ENCODE measurements at regions not wholly inside any gene's neighbourhood (a gene's known extent, or its start where the extent isn't known, plus 50 kb on each side); places are given as distances from the start of the nearest gene placed in this dataset.

DNA sequence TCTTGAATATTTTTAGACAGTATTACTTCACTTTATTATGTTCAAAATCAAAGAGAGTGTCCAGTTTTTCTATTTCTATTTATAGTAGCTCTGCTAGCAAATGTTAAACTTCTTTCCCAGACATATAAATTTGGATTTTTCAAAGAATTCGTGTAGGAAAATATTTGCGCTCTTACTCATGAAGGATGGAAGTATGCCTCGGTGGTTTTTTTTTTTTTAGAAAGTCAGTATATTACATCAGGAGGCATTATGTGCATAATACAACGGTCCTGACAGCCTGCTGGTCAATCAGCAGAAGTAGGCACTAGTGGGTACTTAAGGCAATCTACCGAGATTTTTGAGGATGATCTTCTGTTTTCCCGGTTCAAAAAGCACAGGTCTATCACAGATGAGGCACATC lies 249.3 kb downstream of the TBX18 start:
- TF ChIP-seq, protein P1, sequence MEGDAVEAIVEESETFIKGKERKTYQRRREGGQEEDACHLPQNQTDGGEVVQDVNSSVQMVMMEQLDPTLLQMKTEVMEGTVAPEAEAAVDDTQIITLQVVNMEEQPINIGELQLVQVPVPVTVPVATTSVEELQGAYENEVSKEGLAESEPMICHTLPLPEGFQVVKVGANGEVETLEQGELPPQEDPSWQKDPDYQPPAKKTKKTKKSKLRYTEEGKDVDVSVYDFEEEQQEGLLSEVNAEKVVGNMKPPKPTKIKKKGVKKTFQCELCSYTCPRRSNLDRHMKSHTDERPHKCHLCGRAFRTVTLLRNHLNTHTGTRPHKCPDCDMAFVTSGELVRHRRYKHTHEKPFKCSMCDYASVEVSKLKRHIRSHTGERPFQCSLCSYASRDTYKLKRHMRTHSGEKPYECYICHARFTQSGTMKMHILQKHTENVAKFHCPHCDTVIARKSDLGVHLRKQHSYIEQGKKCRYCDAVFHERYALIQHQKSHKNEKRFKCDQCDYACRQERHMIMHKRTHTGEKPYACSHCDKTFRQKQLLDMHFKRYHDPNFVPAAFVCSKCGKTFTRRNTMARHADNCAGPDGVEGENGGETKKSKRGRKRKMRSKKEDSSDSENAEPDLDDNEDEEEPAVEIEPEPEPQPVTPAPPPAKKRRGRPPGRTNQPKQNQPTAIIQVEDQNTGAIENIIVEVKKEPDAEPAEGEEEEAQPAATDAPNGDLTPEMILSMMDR (IDR thresholded peaks at IDR 0.05), result no peak
- Mint-ChIP-seq H3K27me3 (no peaks in the 10 kb centered on the region), H3K4me1 (no peaks in the 10 kb centered on the region), H3K4me3 (no peak overlapping the region), H3K36me3 (ENCODE audit: low read depth) (no peaks in the 10 kb centered on the region), H3K9me3 (no peaks in the 10 kb centered on the region), H3K27ac (no peak overlapping the region)
- intact Hi-C loops (cut with micrococcal nuclease), result no loop called here
- ATAC-seq (ENCODE audit: low read depth) (no peak), DNase-seq (no peak)
- ChIA-PET POLR2A (no interaction called here), CTCF (no interaction called here)

DNA sequence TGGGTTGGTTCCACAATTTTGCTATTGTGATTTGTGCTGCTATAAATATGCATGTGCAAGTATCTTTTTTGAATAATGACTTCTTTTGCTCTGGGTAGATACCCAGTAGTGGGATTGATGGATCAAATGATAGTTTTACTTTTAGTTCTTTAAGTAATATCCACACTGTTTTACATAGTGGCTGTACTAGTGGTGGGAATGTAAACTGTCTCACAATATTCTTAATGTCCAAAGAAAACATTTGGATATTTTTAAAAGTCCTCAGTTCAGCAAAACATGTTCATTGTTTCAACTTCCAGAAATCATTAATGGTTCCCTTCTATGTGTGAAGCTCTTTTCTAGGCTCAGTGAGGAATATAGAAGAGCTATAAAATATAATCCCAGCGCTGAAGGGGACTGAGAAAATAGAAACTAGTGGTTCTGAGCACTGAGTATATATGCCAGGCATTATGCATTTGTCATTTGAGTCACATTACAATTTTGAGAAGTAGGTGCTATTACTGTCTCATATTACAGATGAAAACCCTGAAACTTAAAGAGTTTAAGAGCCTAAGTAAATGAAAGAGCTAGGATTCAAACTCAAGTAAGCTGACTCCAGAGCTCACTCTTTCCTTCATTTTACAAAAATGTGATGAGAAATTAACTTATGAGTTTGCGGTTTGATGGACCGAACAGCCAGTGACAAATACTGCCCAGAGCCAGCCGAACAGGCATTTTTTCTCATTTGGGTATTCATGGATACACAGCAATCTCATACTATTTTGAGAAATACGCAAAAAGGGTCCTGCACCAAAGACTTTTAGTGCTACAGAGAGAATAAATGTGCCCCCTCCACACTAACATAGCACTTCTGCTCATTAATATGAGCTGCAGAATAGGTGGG lies 250.1 kb downstream of the TBX18 start:
- DNase-seq, result no peak
- ChIA-PET CTCF (no interaction called here), POLR2A (no interaction called here)
- Mint-ChIP-seq H3K4me1 (no peaks in the 10 kb centered on the region), H3K27me3 (no peaks in the 10 kb centered on the region), H3K4me3 (no peak overlapping the region), H3K27ac (no peak overlapping the region), H3K36me3 (ENCODE audit: low read depth) (no peaks in the 10 kb centered on the region), H3K9me3 (no peaks in the 10 kb centered on the region)
- TF ChIP-seq, protein P1 (IDR thresholded peaks at IDR 0.05), result no peak
- intact Hi-C loops (cut with micrococcal nuclease), result no loop called here
- no peak for ATAC-seq (ENCODE audit: low read depth)

DNA sequence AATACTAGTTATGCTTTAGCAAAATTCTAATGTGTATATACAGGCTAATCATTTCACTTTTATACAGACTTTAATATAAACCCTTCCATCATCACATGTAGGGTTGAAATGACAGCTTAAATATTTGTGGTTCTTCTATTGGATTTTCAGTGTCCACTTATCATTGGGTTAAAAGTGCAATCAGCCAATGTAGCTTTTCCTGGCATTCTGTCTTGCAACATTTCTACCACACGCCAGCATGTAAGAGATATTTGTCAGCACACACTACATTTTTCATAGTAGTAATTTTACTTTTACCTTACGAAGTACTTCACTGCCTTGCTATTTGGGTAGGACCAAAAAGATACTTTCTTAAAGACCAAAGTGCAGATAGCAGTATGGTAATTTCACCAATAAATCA lies 252.0 kb downstream of the TBX18 start:
- Mint-ChIP-seq H3K36me3 (ENCODE audit: low read depth) (no peaks in the 10 kb centered on the region), H3K27me3 (no peaks in the 10 kb centered on the region), H3K9me3 (peaks cover 2% of the 10 kb centered on the region), H3K4me3 (no peak overlapping the region), H3K4me1 (no peaks in the 10 kb centered on the region), H3K27ac (no peak overlapping the region)
- intact Hi-C loops (cut with micrococcal nuclease), result no loop called here
- POLR2A ChIA-PET, result no interaction called here
- CTCF ChIA-PET, result no interaction called here
- no peak for DNase-seq
- TF ChIP-seq, protein P1 (IDR thresholded peaks at IDR 0.05), result no peak
- no peak for ATAC-seq (ENCODE audit: low read depth)

DNA sequence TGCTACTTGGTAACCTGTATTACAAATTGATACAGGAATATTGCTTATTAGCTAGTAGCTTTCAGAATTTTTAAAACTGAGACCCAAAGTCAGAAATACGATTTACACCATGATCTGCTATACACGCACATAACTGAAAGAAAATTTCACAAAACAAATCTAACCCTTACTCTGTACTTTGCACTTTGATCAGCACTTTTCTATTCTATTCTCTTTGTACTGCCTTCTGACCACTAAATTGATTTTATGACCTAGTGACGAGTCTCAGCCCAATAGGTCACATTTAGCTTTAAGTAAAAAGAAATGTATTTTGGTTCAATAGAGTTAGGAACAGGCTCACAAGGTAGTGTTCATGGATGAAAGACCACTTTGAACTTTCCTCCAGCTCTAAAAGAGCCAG lies 252.5 kb downstream of the TBX18 start:
- CTCF ChIA-PET, result no interaction called here
- DNase-seq, result no peak

DNA sequence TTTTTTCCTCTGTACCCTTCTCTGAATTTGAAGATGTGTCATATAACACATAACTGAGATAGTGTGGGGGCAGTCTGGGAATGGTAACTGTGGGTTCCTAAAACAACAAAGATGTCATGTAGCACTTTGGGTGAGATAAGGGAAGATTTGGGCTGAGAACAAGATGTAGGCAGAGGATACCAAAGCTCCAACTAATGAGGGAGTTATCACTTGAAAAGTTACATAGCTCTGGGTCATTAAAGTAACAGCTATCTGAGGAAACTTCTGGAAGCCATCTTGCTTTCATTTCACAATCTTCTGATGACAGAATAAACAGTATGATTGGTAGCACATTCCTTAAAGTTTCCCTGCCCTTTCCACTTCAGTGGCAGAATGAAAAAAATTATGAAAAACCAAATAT lies 255.4 kb downstream of the TBX18 start:
- ChIA-PET POLR2A (no interaction called here), CTCF (no interaction called here)
- H3K36me3 Mint-ChIP-seq (ENCODE audit: low read depth), result no peaks in the 10 kb centered on the region
- DNase-seq (no peak), ATAC-seq (ENCODE audit: low read depth) (no peak)
- TF ChIP-seq, protein P1 (IDR thresholded peaks at IDR 0.05), result no peak
- no peak overlapping the region for H3K27ac Mint-ChIP-seq
- peaks cover 2% of the 10 kb centered on the region for H3K9me3 Mint-ChIP-seq
- intact Hi-C loops (cut with micrococcal nuclease), result no loop called here
- H3K27me3 Mint-ChIP-seq, result no peaks in the 10 kb centered on the region
- no peaks in the 10 kb centered on the region for H3K4me1 Mint-ChIP-seq
- no peak overlapping the region for H3K4me3 Mint-ChIP-seq

More for the DNA sequence above, 252.5 kb downstream of the TBX18 start:
- Mint-ChIP-seq H3K4me1 (no peaks in the 10 kb centered on the region), H3K27me3 (no peaks in the 10 kb centered on the region), H3K4me3 (no peak overlapping the region), H3K27ac (no peak overlapping the region), H3K9me3 (peaks cover 2% of the 10 kb centered on the region), H3K36me3 (ENCODE audit: low read depth) (no peaks in the 10 kb centered on the region)
- POLR2A ChIA-PET, result no interaction called here
- intact Hi-C loops (cut with micrococcal nuclease), result no loop called here
- TF ChIP-seq, protein P1 (IDR thresholded peaks at IDR 0.05), result no peak
- ATAC-seq (ENCODE audit: low read depth), result no peak
